H7 (cell line): ENCODE measurements at regions not wholly inside any gene's neighbourhood (a gene's known extent, or its start where the extent isn't known, plus 50 kb on each side); places are given as distances from the start of the nearest gene placed in this dataset.

Source experiments
- DNase-seq: peaks from one replicate; pipeline ENCODE4 v3.0.0; 2012
- H3K27me3 ChIP-seq: 2 replicates; pipeline ENCODE4 v1.6.0; 2011; ENCODE audit warnings: mild to moderate bottlenecking, low read length; ENCODE audit not compliant: control insufficient read depth, insufficient read depth
- H3K36me3 ChIP-seq: replicated peaks from 2 replicates; pipeline ENCODE4 v1.5.1; 2011; ENCODE audit warnings: low read length; ENCODE audit not compliant: control insufficient read depth, insufficient read depth
- H3K4me3 ChIP-seq: 2 replicates; pipeline ENCODE4 v1.5.1; 2011; ENCODE audit warnings: low read depth, mild to moderate bottlenecking, control low read depth, low read length, moderate library complexity; ENCODE audit not compliant: insufficient read depth

- no peaks in the 10 kb centered on the region for H3K27me3 ChIP-seq
- no peak for DNase-seq
- H3K4me3 ChIP-seq: no peak overlapping the region
- no peaks in the 10 kb centered on the region for H3K36me3 ChIP-seq
Observed at GRCh38 chr5:54728588-54728915, 211.0 kb downstream of the SNX18 start.

GRCh38 chr5:54727874-54728587, 210.5 kb downstream of the SNX18 start:
- Histone ChIP-seq H3K4me3 (no peak overlapping the region), H3K36me3 (no peaks in the 10 kb centered on the region), H3K27me3 (no peaks in the 10 kb centered on the region)
- DNase-seq: no peak

- no peak for DNase-seq
- Histone ChIP-seq H3K27me3 (no peaks in the 10 kb centered on the region), H3K36me3 (no peaks in the 10 kb centered on the region), H3K4me3 (no peak overlapping the region)
Observed at GRCh38 chr5:54725391-54726280, 208.1 kb downstream of the SNX18 start.

GRCh38 chr5:54722846-54723433, 205.4 kb downstream of the SNX18 start:
- Histone ChIP-seq H3K27me3 (no peaks in the 10 kb centered on the region), H3K4me3 (no peak overlapping the region), H3K36me3 (no peaks in the 10 kb centered on the region)
- no peak for DNase-seq

- Histone ChIP-seq H3K27me3 (no peaks in the 10 kb centered on the region), H3K36me3 (no peaks in the 10 kb centered on the region), H3K4me3 (no peak overlapping the region)
- DNase-seq: no peak
Observed at GRCh38 chr5:54721951-54722654, 204.5 kb downstream of the SNX18 start.

GRCh38 chr5:54721116-54721515, 203.6 kb downstream of the SNX18 start:
- DNase-seq: no peak
- Histone ChIP-seq H3K36me3 (no peaks in the 10 kb centered on the region), H3K4me3 (no peak overlapping the region), H3K27me3 (no peaks in the 10 kb centered on the region)

- H3K36me3 ChIP-seq: no peaks in the 10 kb centered on the region
- H3K4me3 ChIP-seq: no peak overlapping the region
- H3K27me3 ChIP-seq: no peaks in the 10 kb centered on the region
- DNase-seq: no peak
Observed at GRCh38 chr5:54720341-54720740, 202.8 kb downstream of the SNX18 start.

GRCh38 chr5:54719384-54720283, 202.1 kb downstream of the SNX18 start:
- no peaks in the 10 kb centered on the region for H3K27me3 ChIP-seq
- H3K4me3 ChIP-seq: no peak overlapping the region
- H3K36me3 ChIP-seq: no peaks in the 10 kb centered on the region
- DNase-seq: peak; percentile 61

- no peak overlapping the region for H3K4me3 ChIP-seq
- H3K36me3 ChIP-seq: no peaks in the 10 kb centered on the region
- DNase-seq: no peak
- no peaks in the 10 kb centered on the region for H3K27me3 ChIP-seq
Observed at GRCh38 chr5:54718656-54719055, 201.1 kb downstream of the SNX18 start.

- no peaks in the 10 kb centered on the region for H3K36me3 ChIP-seq
- H3K27me3 ChIP-seq: no peaks in the 10 kb centered on the region
- no peak overlapping the region for H3K4me3 ChIP-seq
- no peak for DNase-seq
Observed at GRCh38 chr5:54717870-54718269, 200.3 kb downstream of the SNX18 start.

GRCh38 chr5:54717459-54717858, 199.9 kb downstream of the SNX18 start:
- no peak for DNase-seq
- Histone ChIP-seq H3K4me3 (no peak overlapping the region), H3K27me3 (no peaks in the 10 kb centered on the region)

GRCh38 chr5:54713923-54714581, 196.5 kb downstream of the SNX18 start:
- H3K4me3 ChIP-seq: no peak overlapping the region

More at GRCh38 chr5:54717459-54717858, 199.9 kb downstream of the SNX18 start:
- no peaks in the 10 kb centered on the region for H3K36me3 ChIP-seq

GRCh38 chr5:54709096-54709495, 191.5 kb downstream of the SNX18 start:
- DNase-seq: no peak
- Histone ChIP-seq H3K4me3 (no peak overlapping the region), H3K27me3 (no peaks in the 10 kb centered on the region), H3K36me3 (no peaks in the 10 kb centered on the region)

More at GRCh38 chr5:54713923-54714581, 196.5 kb downstream of the SNX18 start:
- Histone ChIP-seq H3K27me3 (no peaks in the 10 kb centered on the region), H3K36me3 (no peaks in the 10 kb centered on the region)
- DNase-seq: no peak
